Mesendoderm (in vitro differentiated cells): ENCODE measurements at regions not wholly inside any gene's neighbourhood (a gene's known extent, or its start where the extent isn't known, plus 50 kb on each side); places are given as distances from the start of the nearest gene placed in this dataset.
"Not testable (repeated sequence)": the region's sequence is repeated elsewhere in the genome, so short reads cannot be mapped to it uniquely, and the experiment has no call there.

ENCODE experiments used
- DNase-seq: peaks from one replicate; pipeline ENCODE4 v3.0.0; 2013
- H2AK5ac ChIP-seq: 2 replicates; pipeline ENCODE4 v1.6.1; 2013; ENCODE audit warnings: low read length, inconsistent platforms
- H2BK120ac ChIP-seq: 2 replicates; pipeline ENCODE4 v1.6.1; 2013; ENCODE audit warnings: low read depth, mild to moderate bottlenecking, low read length, moderate library complexity, mixed read lengths
- H2BK15ac ChIP-seq: replicated peaks from 2 replicates; pipeline ENCODE4 v1.6.1; 2013; ENCODE audit warnings: low read depth, mild to moderate bottlenecking, moderate library complexity
- H2BK5ac ChIP-seq: 2 replicates; pipeline ENCODE4 v1.6.1; 2013; ENCODE audit warnings: low read length, inconsistent platforms
- H3K18ac ChIP-seq: 2 replicates; pipeline ENCODE4 v1.6.1; 2013; ENCODE audit warnings: mild to moderate bottlenecking, low read length, mixed read lengths
- H3K23ac ChIP-seq: one replicate; pipeline ENCODE4 v1.6.1; 2013; ENCODE audit warnings: low read length
- H3K27ac ChIP-seq: 2 replicates; pipeline ENCODE4 v1.5.1; 2013; ENCODE audit warnings: low read depth, mild to moderate bottlenecking, inconsistent platforms, low read length, moderate library complexity
- H3K27me3 ChIP-seq: 2 replicates; pipeline ENCODE4 v1.6.1; 2013; ENCODE audit warnings: low read length, control low read depth, mild to moderate bottlenecking, inconsistent platforms; ENCODE audit not compliant: insufficient read depth, poor library complexity
- H3K36me3 ChIP-seq: 2 replicates; pipeline ENCODE4 v1.6.1; 2013; ENCODE audit warnings: low read length, inconsistent platforms; ENCODE audit not compliant: control insufficient read depth, insufficient read depth
- H3K4ac ChIP-seq: one replicate; pipeline ENCODE4 v1.6.1; 2013; ENCODE audit warnings: low read depth, mild to moderate bottlenecking, low read length, moderate library complexity
- H3K4me1 ChIP-seq: 2 replicates; pipeline ENCODE4 v1.6.1; 2013; ENCODE audit warnings: low read depth, low read length, inconsistent platforms; ENCODE audit not compliant: control insufficient read depth
- H3K4me2 ChIP-seq: 2 replicates; pipeline ENCODE4 v1.6.1; 2013; ENCODE audit warnings: low read length
- H3K4me3 ChIP-seq: 2 replicates; pipeline ENCODE4 v1.5.1; 2013; ENCODE audit warnings: mild to moderate bottlenecking, low read length
- H3K56ac ChIP-seq: one replicate; pipeline ENCODE4 v1.6.1; 2013; ENCODE audit warnings: low read length
- H3K79me1 ChIP-seq: 2 replicates; pipeline ENCODE4 v1.6.1; 2013; ENCODE audit warnings: low read length, inconsistent platforms
- H3K79me2 ChIP-seq: 2 replicates; pipeline ENCODE4 v1.6.1; 2013; ENCODE audit warnings: mild to moderate bottlenecking, low read length; ENCODE audit not compliant: control insufficient read depth, insufficient read depth
- H3K9ac ChIP-seq: 2 replicates; pipeline ENCODE4 v1.6.1; 2013; ENCODE audit warnings: low read length, inconsistent platforms
- H4K5ac ChIP-seq: one replicate; pipeline ENCODE4 v1.6.1; 2013; ENCODE audit warnings: low read length
- H4K8ac ChIP-seq: one replicate; pipeline ENCODE4 v1.6.1; 2013; ENCODE audit warnings: low read depth, mild to moderate bottlenecking, control low read depth, low read length, moderate library complexity
- WGBS: extraction: QIAGEN DNeasy Blood & Tissue Kit; methylation state at CpG from one replicate; pipeline ENCODE4 v1.1.7; 2013; ENCODE audit warnings: low lambda C conversion rate, missing lambda C conversion rate; ENCODE audit not compliant: insufficient coverage; ENCODE audit errors: extremely low coverage; 5-methylcytosine and 5-hydroxymethylcytosine counted together

DNA sequence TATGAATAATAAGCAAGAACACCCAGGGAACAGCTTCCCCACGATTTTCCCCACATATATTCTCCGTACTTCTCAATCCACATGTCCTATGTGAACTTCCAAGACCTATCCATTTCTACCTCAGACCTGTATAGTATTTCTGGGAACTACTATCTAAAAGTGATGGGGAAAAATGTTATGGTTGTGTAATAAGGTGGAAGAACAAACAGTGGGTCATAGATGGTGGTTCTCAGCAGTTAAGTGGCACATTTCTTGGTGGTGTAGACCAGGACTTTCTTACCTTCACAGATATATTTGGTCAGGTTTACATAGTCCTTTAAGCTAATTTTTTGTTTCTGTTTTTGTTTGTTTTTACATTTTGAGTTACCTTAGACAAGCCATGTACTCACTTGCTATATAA lies 675.1 kb downstream of the GBE1 start:
- no peaks in the 10 kb centered on the region for H3K79me2 ChIP-seq
- no peak overlapping the region for H4K5ac ChIP-seq
- H3K36me3 ChIP-seq = no peaks in the 10 kb centered on the region
- no peak overlapping the region for H2AK5ac ChIP-seq
- H3K23ac ChIP-seq = no peak overlapping the region
- H3K4me3 ChIP-seq = no peak overlapping the region
- DNase-seq = no peak
- no peak overlapping the region for H4K8ac ChIP-seq
- no peaks in the 10 kb centered on the region for H3K79me1 ChIP-seq
- H3K4me2 ChIP-seq = no peak overlapping the region
- no peak overlapping the region for H2BK120ac ChIP-seq
- no peak overlapping the region for H2BK15ac ChIP-seq
- WGBS = no CpG with 5 or more reads among the region's 2 CpGs
- no peaks in the 10 kb centered on the region for H3K27me3 ChIP-seq
- H3K18ac ChIP-seq = no peak overlapping the region
- H3K9ac ChIP-seq = no peak overlapping the region
- H3K4me1 ChIP-seq = no peaks in the 10 kb centered on the region
- no peak overlapping the region for H3K27ac ChIP-seq
- no peak overlapping the region for H3K4ac ChIP-seq
- no peak overlapping the region for H3K56ac ChIP-seq
- no peak overlapping the region for H2BK5ac ChIP-seq

GRCh38 chr3:81080608-81081007 lies 680.8 kb downstream of the GBE1 start:
- WGBS = no CpG with 5 or more reads among the region's 5 CpGs
- Histone ChIP-seq H3K79me1 (no peaks in the 10 kb centered on the region), H3K4me2 (no peak overlapping the region), H3K56ac (no peak overlapping the region), H3K36me3 (no peaks in the 10 kb centered on the region), H3K9ac (no peak overlapping the region), H2BK5ac (no peak overlapping the region), H3K27ac (no peak overlapping the region), H2BK120ac (no peak overlapping the region), H4K5ac (no peak overlapping the region), H2BK15ac (no peak overlapping the region), H3K18ac (no peak overlapping the region), H3K4me3 (no peak overlapping the region), H2AK5ac (no peak overlapping the region), H3K79me2 (no peaks in the 10 kb centered on the region), H3K4me1 (no peaks in the 10 kb centered on the region), H4K8ac (no peak overlapping the region), H3K4ac (no peak overlapping the region), H3K23ac (no peak overlapping the region), H3K27me3 (no peaks in the 10 kb centered on the region)
- DNase-seq = peak; percentile 15

GRCh38 chr3:81072591-81072990 lies 688.9 kb downstream of the GBE1 start:
- no peak overlapping the region for H4K8ac ChIP-seq
- no peak overlapping the region for H3K56ac ChIP-seq
- H4K5ac ChIP-seq = no peak overlapping the region
- no peak overlapping the region for H2BK5ac ChIP-seq
- no peak overlapping the region for H3K9ac ChIP-seq
- no peaks in the 10 kb centered on the region for H3K27me3 ChIP-seq
- no peak overlapping the region for H3K4ac ChIP-seq
- no peaks in the 10 kb centered on the region for H3K79me2 ChIP-seq
- H2AK5ac ChIP-seq = no peak overlapping the region
- no peaks in the 10 kb centered on the region for H3K4me1 ChIP-seq
- no peak for DNase-seq
- no peak overlapping the region for H3K4me2 ChIP-seq
- WGBS = no CpG with 5 or more reads among the region's 4 CpGs
- no peak overlapping the region for H3K23ac ChIP-seq
- no peak overlapping the region for H3K27ac ChIP-seq
- H3K4me3 ChIP-seq = no peak overlapping the region
- no peak overlapping the region for H3K18ac ChIP-seq
- no peak overlapping the region for H2BK15ac ChIP-seq
- H3K36me3 ChIP-seq = no peaks in the 10 kb centered on the region
- H2BK120ac ChIP-seq = no peak overlapping the region
- H3K79me1 ChIP-seq = no peaks in the 10 kb centered on the region

- Histone ChIP-seq H3K18ac (no peak overlapping the region), H3K4me1 (no peaks in the 10 kb centered on the region), H4K5ac (no peak overlapping the region), H3K27me3 (no peaks in the 10 kb centered on the region), H3K4me2 (no peak overlapping the region), H2AK5ac (no peak overlapping the region), H3K23ac (no peak overlapping the region), H3K4me3 (no peak overlapping the region), H2BK5ac (no peak overlapping the region), H3K36me3 (no peaks in the 10 kb centered on the region), H2BK15ac (no peak overlapping the region), H3K56ac (no peak overlapping the region), H2BK120ac (no peak overlapping the region), H3K79me2 (no peaks in the 10 kb centered on the region), H3K79me1 (no peaks in the 10 kb centered on the region), H3K4ac (no peak overlapping the region), H4K8ac (no peak overlapping the region), H3K9ac (no peak overlapping the region), H3K27ac (no peak overlapping the region)
- DNase-seq = peak; percentile 8
- WGBS = no CpG with 5 or more reads among the region's 1 CpG
Observed at GRCh38 chr3:81068546-81068945, 692.9 kb downstream of the GBE1 start.

DNA sequence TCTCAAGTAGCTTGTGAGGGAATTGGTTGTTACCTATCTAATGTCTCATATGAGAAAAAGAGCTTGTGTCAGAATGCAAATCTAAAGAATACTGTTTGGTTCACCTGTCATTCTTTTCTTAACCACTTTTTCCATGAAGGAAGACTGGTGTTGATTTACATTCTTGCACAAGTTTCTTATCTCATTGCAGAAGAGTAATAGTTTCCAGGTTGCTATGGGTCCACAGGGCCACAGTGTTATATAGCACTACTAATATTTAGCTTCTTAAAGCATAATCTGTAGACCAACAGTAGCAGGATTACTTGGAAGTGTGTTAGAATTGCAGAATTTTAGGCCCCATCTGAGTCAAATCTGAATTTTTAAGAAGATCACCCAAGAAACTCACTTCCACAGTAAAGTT lies 697.5 kb downstream of the GBE1 start:
- Histone ChIP-seq H3K23ac (no peak overlapping the region), H4K5ac (no peak overlapping the region), H4K8ac (no peak overlapping the region), H3K4me2 (no peak overlapping the region), H3K79me1 (no peaks in the 10 kb centered on the region), H3K27ac (no peak overlapping the region), H3K4me1 (no peaks in the 10 kb centered on the region), H2BK5ac (no peak overlapping the region), H3K27me3 (no peaks in the 10 kb centered on the region), H3K4ac (no peak overlapping the region), H2BK120ac (no peak overlapping the region), H3K9ac (no peak overlapping the region), H2AK5ac (no peak overlapping the region), H3K56ac (no peak overlapping the region), H3K79me2 (no peaks in the 10 kb centered on the region), H3K36me3 (no peaks in the 10 kb centered on the region), H3K18ac (no peak overlapping the region), H3K4me3 (no peak overlapping the region), H2BK15ac (no peak overlapping the region)
- DNase-seq = no peak

GRCh38 chr3:81051133-81051532 lies 710.3 kb downstream of the GBE1 start:
- not testable (repeated sequence) for H3K79me2 ChIP-seq, H3K4me3 ChIP-seq, H3K23ac ChIP-seq, H4K8ac ChIP-seq, H3K79me1 ChIP-seq, H3K9ac ChIP-seq, H3K4ac ChIP-seq, H3K27ac ChIP-seq, H3K18ac ChIP-seq, H3K4me1 ChIP-seq, H2BK5ac ChIP-seq, H3K36me3 ChIP-seq, DNase-seq, H2BK15ac ChIP-seq, H2AK5ac ChIP-seq, H3K27me3 ChIP-seq, H2BK120ac ChIP-seq, H3K56ac ChIP-seq, H4K5ac ChIP-seq, H3K4me2 ChIP-seq
- WGBS = no CpG with 5 or more reads among the region's 2 CpGs
